ENCODE measurements at regions not wholly inside any gene's neighbourhood (a gene's known extent, or its start where the extent isn't known, plus 50 kb on each side); places are given as distances from the start of the nearest gene placed in this dataset.

DNA sequence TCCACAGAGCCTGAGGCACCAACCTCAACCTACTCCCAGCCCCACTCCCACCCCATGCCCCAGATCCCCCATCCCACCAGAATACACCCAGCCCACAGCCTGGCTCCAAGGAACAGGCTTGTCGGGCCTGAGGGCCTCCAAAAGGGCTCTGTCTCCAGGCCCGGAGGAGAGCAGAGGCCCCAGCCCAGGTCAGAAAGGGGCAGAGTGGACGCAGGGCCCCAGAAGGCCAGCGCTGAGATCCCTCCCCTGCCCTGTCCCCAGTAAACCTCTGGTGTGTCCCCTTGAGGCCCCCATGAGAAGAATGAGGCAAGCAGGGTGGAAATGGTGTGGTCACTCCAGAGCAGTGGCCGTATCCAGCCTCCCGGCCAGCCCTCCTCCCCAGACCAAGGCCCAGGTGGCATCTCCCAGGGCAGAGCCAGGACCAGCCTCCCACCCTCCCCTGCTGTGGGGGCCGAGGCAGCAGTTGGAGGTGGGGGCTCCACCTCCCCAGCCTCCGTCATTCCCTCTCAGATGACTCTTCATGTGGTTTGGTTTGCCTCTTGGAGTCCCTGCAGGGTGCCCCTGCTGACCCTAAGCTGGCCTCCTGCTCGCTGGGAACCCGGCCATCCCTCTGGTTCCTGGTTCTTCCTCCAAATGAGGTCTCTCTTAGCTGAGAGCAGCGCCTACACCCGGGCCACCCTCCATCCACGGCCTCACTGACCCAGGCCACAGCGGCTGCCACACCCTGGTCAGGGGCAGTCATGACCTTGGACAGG is 195.0 kb downstream of the IGLL1 start (continued):
- no peak for TF ChIP-seq TBP (IDR thresholded peaks at IDR 0.05; ENCODE audit: low read depth, low read length)

Data from H1 (cell line).